ENCODE measurements at regions not wholly inside any gene's neighbourhood (a gene's known extent, or its start where the extent isn't known, plus 50 kb on each side); places are given as distances from the start of the nearest gene placed in this dataset.

- Histone ChIP-seq H3K36me3 (no peaks in the 10 kb centered on the region), H3K27me3 (replicated peaks; ENCODE audit: insufficient read depth) (no peaks in the 10 kb centered on the region), H3K4me1 (replicated peaks) (no peaks in the 10 kb centered on the region), H3K9me3 (no peaks in the 10 kb centered on the region), H3K4me3 (no peak overlapping the region), H3K27ac (no peak overlapping the region)
- intact Hi-C loops (cut with DNase I): no loop called here
- TF ChIP-seq POLR2AphosphoS5 (IDR thresholded peaks at IDR 0.05): no peak
- no peak for TF ChIP-seq CTCF (IDR thresholded peaks at IDR 0.05)
- TF ChIP-seq POLR2A (IDR thresholded peaks at IDR 0.05): no peak
- 86% methylated on average over 3 of the region's 3 CpGs for WGBS
- DNase-seq (ENCODE audit: low spot score): no peak
Measured at GRCh38 chr6:141484711-141485110, 648.0 kb upstream of the GJE1 start.

DNA sequence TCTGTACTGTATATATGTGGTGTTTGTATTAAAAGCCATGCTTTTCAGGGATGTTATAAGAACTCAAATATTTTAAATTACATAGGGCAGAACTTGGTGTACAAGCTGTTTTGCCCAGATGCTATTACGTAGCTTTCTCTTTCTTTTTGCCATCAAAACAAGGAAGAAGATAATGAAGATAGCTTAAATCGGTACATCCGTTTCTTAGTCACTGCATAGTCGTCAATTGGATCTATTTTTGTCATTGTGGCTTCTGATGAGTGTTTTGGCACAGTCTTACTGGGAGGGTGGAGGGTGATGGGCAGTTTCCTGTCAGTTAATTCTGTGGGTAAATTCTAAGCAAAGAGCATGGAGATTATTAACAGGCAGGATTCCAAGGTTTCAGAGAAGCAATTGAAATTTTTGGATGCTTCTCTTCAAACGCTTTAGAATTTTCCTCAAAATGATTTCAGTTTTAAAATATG is 649.1 kb upstream of the GJE1 start:
- no peaks in the 10 kb centered on the region for H3K9me3 ChIP-seq
- no peak for DNase-seq (ENCODE audit: low spot score)
- no peaks in the 10 kb centered on the region for H3K36me3 ChIP-seq
- no peak overlapping the region for H3K4me3 ChIP-seq
- H3K27me3 ChIP-seq (replicated peaks; ENCODE audit: insufficient read depth): no peaks in the 10 kb centered on the region
- intact Hi-C loops (cut with DNase I): no loop called here
- no peaks in the 10 kb centered on the region for H3K4me1 ChIP-seq (replicated peaks)
- TF ChIP-seq POLR2AphosphoS5 (IDR thresholded peaks at IDR 0.05) (peak; percentile 40), CTCF (IDR thresholded peaks at IDR 0.05) (no peak)
- 30% methylated on average over 5 of the region's 5 CpGs for WGBS
- no peak overlapping the region for H3K27ac ChIP-seq

GRCh38 chr6:141482796-141483597 is 649.7 kb upstream of the GJE1 start:
- no peaks in the 10 kb centered on the region for H3K9me3 ChIP-seq
- no peak overlapping the region for H3K27ac ChIP-seq
- WGBS: 57% methylated on average over 6 of the region's 6 CpGs
- H3K4me1 ChIP-seq (replicated peaks): no peaks in the 10 kb centered on the region
- H3K4me3 ChIP-seq: no peak overlapping the region
- no peaks in the 10 kb centered on the region for H3K27me3 ChIP-seq (replicated peaks; ENCODE audit: insufficient read depth)
- DNase-seq (ENCODE audit: low spot score): no peak
- TF ChIP-seq POLR2A (IDR thresholded peaks at IDR 0.05): no peak
- no peak for TF ChIP-seq CTCF (IDR thresholded peaks at IDR 0.05)
- TF ChIP-seq POLR2AphosphoS5 (IDR thresholded peaks at IDR 0.05): no peak
- no peaks in the 10 kb centered on the region for H3K36me3 ChIP-seq
- intact Hi-C loops (cut with DNase I): no loop called here

GRCh38 chr6:141475259-141475658 is 657.5 kb upstream of the GJE1 start:
- TF ChIP-seq CTCF (IDR thresholded peaks at IDR 0.05) (no peak), POLR2AphosphoS5 (IDR thresholded peaks at IDR 0.05) (no peak), POLR2A (IDR thresholded peaks at IDR 0.05) (no peak)
- H3K36me3 ChIP-seq: no peaks in the 10 kb centered on the region
- no peak for DNase-seq (ENCODE audit: low spot score)
- no peaks in the 10 kb centered on the region for H3K27me3 ChIP-seq (replicated peaks; ENCODE audit: insufficient read depth)
- H3K27ac ChIP-seq: no peak overlapping the region
- no peak overlapping the region for H3K4me3 ChIP-seq
- intact Hi-C loops (cut with DNase I): no loop called here
- H3K9me3 ChIP-seq: no peaks in the 10 kb centered on the region
- H3K4me1 ChIP-seq (replicated peaks): no peaks in the 10 kb centered on the region
- WGBS: 61% methylated on average over 2 of the region's 2 CpGs
